ENCODE measurements at regions not wholly inside any gene's neighbourhood (a gene's known extent, or its start where the extent isn't known, plus 50 kb on each side); places are given as distances from the start of the nearest gene placed in this dataset.
"Not testable (repeated sequence)": the region's sequence is repeated elsewhere in the genome, so short reads cannot be mapped to it uniquely, and the experiment has no call there.

- no peak for DNase-seq (ENCODE audit: low spot score)
Measured at GRCh38 chr6:153984811-153985210, 54.2 kb upstream of the OPRM1 start.

- DNase-seq (ENCODE audit: low spot score), result no peak
Measured at GRCh38 chr6:153980171-153980570, 58.9 kb upstream of the OPRM1 start.

GRCh38 chr6:153978911-153979548 is 60.0 kb upstream of the OPRM1 start:
- DNase-seq (ENCODE audit: low spot score), result not testable (repeated sequence)

GRCh38 chr6:153976921-153977693 is 61.9 kb upstream of the OPRM1 start:
- no peak for DNase-seq (ENCODE audit: low spot score)

GRCh38 chr6:153966001-153966400 is 73.0 kb upstream of the OPRM1 start:
- no peak for DNase-seq (ENCODE audit: low spot score)

GRCh38 chr6:153963352-153963751 is 75.7 kb upstream of the OPRM1 start:
- DNase-seq (ENCODE audit: low spot score), result no peak

GRCh38 chr6:153962555-153962954 is 76.5 kb upstream of the OPRM1 start:
- DNase-seq (ENCODE audit: low spot score), result no peak

- no peak for DNase-seq (ENCODE audit: low spot score)
Measured at GRCh38 chr6:153960741-153961140, 78.3 kb upstream of the OPRM1 start.

- DNase-seq (ENCODE audit: low spot score), result no peak
Measured at GRCh38 chr6:153960281-153960680, 78.8 kb upstream of the OPRM1 start.

- DNase-seq (ENCODE audit: low spot score), result no peak
Measured at GRCh38 chr6:153959276-153959675, 79.8 kb upstream of the OPRM1 start.

GRCh38 chr6:153958860-153959259 is 80.2 kb upstream of the OPRM1 start:
- no peak for DNase-seq (ENCODE audit: low spot score)

GRCh38 chr6:153957394-153957793 is 81.6 kb upstream of the OPRM1 start:
- DNase-seq (ENCODE audit: low spot score), result no peak

- no peak for DNase-seq (ENCODE audit: low spot score)
Measured at GRCh38 chr6:153956808-153957207, 82.2 kb upstream of the OPRM1 start.

- no peak for DNase-seq (ENCODE audit: low spot score)
Measured at GRCh38 chr6:153949616-153950015, 89.4 kb upstream of the OPRM1 start.

GRCh38 chr6:153947808-153948447 is 91.1 kb upstream of the OPRM1 start:
- DNase-seq (ENCODE audit: low spot score), result peak; percentile 49

GRCh38 chr6:153944201-153944600 is 94.8 kb upstream of the OPRM1 start:
- DNase-seq (ENCODE audit: low spot score), result no peak

- DNase-seq (ENCODE audit: low spot score), result no peak
Measured at GRCh38 chr6:153942361-153942760, 96.7 kb upstream of the OPRM1 start.

GRCh38 chr6:153941768-153942167 is 97.3 kb upstream of the OPRM1 start:
- no peak for DNase-seq (ENCODE audit: low spot score)

- no peak for DNase-seq (ENCODE audit: low spot score)
Measured at GRCh38 chr6:153938876-153939275, 100.2 kb upstream of the OPRM1 start.

GRCh38 chr6:153931431-153931830 is 107.6 kb upstream of the OPRM1 start:
- DNase-seq (ENCODE audit: low spot score), result no peak

GRCh38 chr6:153927867-153928266 is 111.2 kb upstream of the OPRM1 start:
- DNase-seq (ENCODE audit: low spot score), result no peak

- no peak for DNase-seq (ENCODE audit: low spot score)
Measured at GRCh38 chr6:153898360-153899059, 140.5 kb upstream of the OPRM1 start.

GRCh38 chr6:153882411-153882810 is 156.6 kb upstream of the OPRM1 start:
- DNase-seq (ENCODE audit: low spot score), result no peak

All from ecto neural progenitor cell (in vitro differentiated cells).